Skeletal muscle tissue (tissue), 3 donors: ENCODE measurements at regions not wholly inside any gene's neighbourhood (a gene's known extent, or its start where the extent isn't known, plus 50 kb on each side); places are given as distances from the start of the nearest gene placed in this dataset.

Source experiments
- H3K27ac ChIP-seq: one replicate; pipeline ENCODE4 v1.7.0; 2013; ENCODE audit warnings: mild to moderate bottlenecking, low read depth, low read length, inconsistent platforms
- H3K27me3 ChIP-seq, 3 donors: one replicate each; pipeline ENCODE4 v1.7.0; 2013; ENCODE audit warnings: low read length in 3 of 3; ENCODE audit not compliant: control insufficient read depth in 3 of 3, insufficient read depth in 3 of 3
- H3K36me3 ChIP-seq, 3 donors: one replicate each; pipeline ENCODE4 v1.7.0; 2013; ENCODE audit warnings: low read length in 3 of 3; ENCODE audit not compliant: control insufficient read depth in 3 of 3, insufficient read depth in 3 of 3
- H3K4me1 ChIP-seq, 3 donors: one replicate each; pipeline ENCODE4 v1.7.0; 2013; ENCODE audit warnings: low read length in 3 of 3, mild to moderate bottlenecking in 3 of 3; ENCODE audit not compliant: control insufficient read depth in 3 of 3, insufficient read depth in 3 of 3
- H3K4me3 ChIP-seq, 3 donors: one replicate each; pipeline ENCODE4 v1.7.0; 2013; ENCODE audit warnings: low read length in 3 of 3
- H3K9ac ChIP-seq, 3 donors: one replicate each; pipeline ENCODE4 v1.7.0; 2013; ENCODE audit warnings: low read length in 3 of 3, mild to moderate bottlenecking in 3 of 3, moderate library complexity in 2 of 3, low read depth in 1 of 3
- H3K9me3 ChIP-seq, 3 donors: one replicate each; pipeline ENCODE4 v1.7.0; 2013; ENCODE audit warnings: low read length in 3 of 3; ENCODE audit not compliant: control insufficient read depth in 3 of 3
- donor health status: Osteomylitis.

- no peaks in the 10 kb centered on the region for H3K9me3 ChIP-seq
- no peak overlapping the region for H3K4me3 ChIP-seq
- H3K27me3 ChIP-seq: peaks cover 0 to 4% (median 0%) of the 10 kb centered on the region in 3 donors
- no peak overlapping the region for H3K27ac ChIP-seq
- peaks cover 0 to 4% (median 3%) of the 10 kb centered on the region in 3 donors for H3K4me1 ChIP-seq
- no peaks in the 10 kb centered on the region for H3K36me3 ChIP-seq
- H3K9ac ChIP-seq: no peak overlapping the region
Measured at GRCh38 chr2:176449852-176450251, 180.6 kb downstream of the MTX2 start.

DNA sequence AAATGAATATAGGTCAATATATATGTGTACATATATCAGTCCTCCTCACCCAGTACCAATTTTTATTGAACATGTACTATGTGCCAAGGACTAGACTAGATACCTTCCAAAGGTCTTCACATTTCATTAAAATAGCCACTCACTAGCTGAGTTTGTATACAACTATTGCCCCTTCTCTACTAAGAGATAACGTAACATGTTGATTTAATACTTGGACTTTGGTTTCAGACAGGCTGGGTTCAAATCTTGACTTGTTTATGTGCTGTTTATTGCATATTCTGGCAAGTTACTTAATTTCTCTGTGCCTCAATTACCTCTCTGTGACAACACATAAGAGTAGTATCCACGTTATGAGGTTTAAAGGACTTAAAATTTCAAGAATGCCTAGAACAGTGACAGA lies 184.5 kb downstream of the MTX2 start:
- Histone ChIP-seq H3K27ac (no peak overlapping the region), H3K36me3 (no peaks in the 10 kb centered on the region), H3K9me3 (no peaks in the 10 kb centered on the region), H3K27me3 (peaks cover 0 to 4% (median 0%) of the 10 kb centered on the region in 3 donors), H3K9ac (no peak overlapping the region), H3K4me3 (no peak overlapping the region), H3K4me1 (peaks cover 0 to 9% (median 0%) of the 10 kb centered on the region in 3 donors)

DNA sequence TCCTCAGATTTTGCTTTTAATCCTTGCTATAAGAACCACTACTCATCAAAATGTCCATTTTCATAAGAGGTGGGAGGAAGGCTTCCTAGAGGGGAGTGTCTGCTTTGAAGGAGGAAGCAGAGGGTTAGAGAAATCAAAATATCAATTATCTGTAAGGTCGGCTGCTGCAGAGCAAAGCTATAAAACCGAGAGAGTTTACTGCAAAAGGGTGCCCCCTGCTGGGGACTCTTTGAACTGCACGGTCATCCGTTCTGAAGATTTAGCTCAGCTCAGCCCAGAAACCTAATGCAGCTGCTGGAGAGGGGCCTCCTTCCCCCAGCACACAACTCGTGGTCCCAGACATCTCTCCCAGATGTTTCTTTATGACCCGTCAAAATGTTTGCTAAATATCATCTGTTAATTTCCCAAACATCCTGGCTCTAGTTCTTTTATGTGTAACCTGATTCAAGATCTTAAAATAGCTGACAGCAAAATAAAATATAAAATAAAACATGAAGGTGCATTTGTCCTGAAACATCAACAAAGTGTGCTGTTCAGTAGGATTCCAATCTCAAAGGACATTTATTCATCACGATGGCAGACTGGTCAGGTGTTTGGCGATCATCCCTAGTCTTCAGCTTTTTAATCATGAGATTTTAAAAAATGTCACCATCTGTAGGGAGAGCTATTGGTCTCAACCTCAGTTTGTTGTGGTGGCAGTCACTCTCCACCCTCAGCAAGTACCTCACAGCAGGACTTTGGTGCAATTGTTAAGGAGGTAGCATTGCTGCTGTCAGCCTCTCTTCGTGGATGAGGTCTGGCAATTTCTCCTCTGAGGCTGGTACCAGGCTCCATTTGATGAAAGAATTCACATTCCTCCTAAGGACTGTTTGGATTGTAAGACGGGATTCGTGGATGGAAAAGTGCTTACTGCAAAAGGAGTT lies 185.9 kb downstream of the MTX2 start:
- Histone ChIP-seq H3K9me3 (no peaks in the 10 kb centered on the region), H3K27me3 (peaks cover 0 to 4% (median 0%) of the 10 kb centered on the region in 3 donors), H3K4me3 (no peak overlapping the region), H3K27ac (peak overlapping the region; percentile 7), H3K9ac (no peak overlapping the region), H3K4me1 (peaks cover 0 to 9% (median 0%) of the 10 kb centered on the region in 3 donors), H3K36me3 (no peaks in the 10 kb centered on the region)

DNA sequence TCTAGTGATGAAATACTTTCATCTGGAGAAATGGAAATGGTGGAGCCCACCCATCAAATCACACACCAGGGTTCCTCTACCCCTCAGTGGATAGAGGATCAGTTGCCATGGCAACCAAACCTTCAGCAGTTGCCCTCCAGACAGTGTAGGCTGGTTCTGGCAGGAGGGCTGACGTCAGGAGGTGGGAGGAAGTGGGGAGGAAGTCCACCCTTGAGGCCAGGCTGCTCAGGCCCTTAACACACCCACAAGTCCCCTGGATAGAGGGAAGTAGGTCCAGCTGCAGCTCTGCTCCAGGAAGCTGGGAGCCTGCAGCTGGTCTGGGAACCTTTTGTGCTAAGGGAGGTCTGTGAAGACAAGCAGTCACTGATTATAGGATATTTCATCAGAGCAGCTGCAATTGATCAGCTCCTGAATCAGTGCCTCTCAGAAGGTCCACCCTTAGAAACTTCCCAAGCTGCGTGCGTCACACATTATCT lies 186.6 kb downstream of the MTX2 start:
- Histone ChIP-seq H3K27ac (peak overlapping the region; percentile 7), H3K4me1 (peaks cover 0 to 9% (median 0%) of the 10 kb centered on the region in 3 donors), H3K27me3 (peaks cover 0 to 4% (median 0%) of the 10 kb centered on the region in 3 donors), H3K36me3 (no peaks in the 10 kb centered on the region), H3K4me3 (no peak overlapping the region), H3K9me3 (no peaks in the 10 kb centered on the region), H3K9ac (no peak overlapping the region)

DNA sequence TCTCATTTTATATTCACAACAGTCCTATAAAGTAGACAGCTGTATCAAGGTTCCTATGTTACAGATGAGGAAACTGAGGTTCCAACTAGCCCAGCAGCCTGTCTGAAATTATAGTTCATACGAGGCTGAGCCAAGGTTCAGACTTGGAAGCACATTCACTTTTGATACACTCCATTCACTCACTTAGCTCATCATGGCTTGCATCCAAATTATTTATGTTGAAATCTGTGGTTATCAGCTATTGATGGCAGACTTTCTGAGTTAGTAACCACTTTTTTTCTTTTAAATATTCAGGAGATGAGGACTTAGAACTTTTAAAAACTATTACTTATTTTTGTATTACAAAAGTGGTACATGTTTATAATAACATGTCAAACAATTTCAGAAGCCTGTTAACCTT lies 188.2 kb downstream of the MTX2 start:
- H3K27ac ChIP-seq: no peak overlapping the region
- H3K4me1 ChIP-seq: peaks cover 0 to 9% (median 3%) of the 10 kb centered on the region in 3 donors
- no peak overlapping the region for H3K9ac ChIP-seq
- no peaks in the 10 kb centered on the region for H3K9me3 ChIP-seq
- H3K4me3 ChIP-seq: no peak overlapping the region
- peaks cover 0 to 4% (median 3%) of the 10 kb centered on the region in 3 donors for H3K27me3 ChIP-seq
- no peaks in the 10 kb centered on the region for H3K36me3 ChIP-seq

- H3K27me3 ChIP-seq: peaks cover 0 to 3% (median 2%) of the 10 kb centered on the region in 3 donors
- H3K4me1 ChIP-seq: peaks cover 0 to 3% (median 0%) of the 10 kb centered on the region in 3 donors
- no peak overlapping the region for H3K27ac ChIP-seq
Measured at GRCh38 chr2:176461098-176461808, 192.0 kb downstream of the MTX2 start.

GRCh38 chr2:176461809-176462670 lies 192.8 kb downstream of the MTX2 start:
- peaks cover 0 to 3% (median 0%) of the 10 kb centered on the region in 3 donors for H3K4me1 ChIP-seq
- no peak overlapping the region for H3K27ac ChIP-seq
- H3K4me3 ChIP-seq: no peak overlapping the region
- H3K9me3 ChIP-seq: no peaks in the 10 kb centered on the region
- no peak overlapping the region for H3K9ac ChIP-seq
- H3K36me3 ChIP-seq: no peaks in the 10 kb centered on the region
- H3K27me3 ChIP-seq: peaks cover 0 to 5% (median 3%) of the 10 kb centered on the region in 3 donors

More at GRCh38 chr2:176461098-176461808, 192.0 kb downstream of the MTX2 start:
- Histone ChIP-seq H3K4me3 (no peak overlapping the region), H3K9ac (no peak overlapping the region), H3K9me3 (no peaks in the 10 kb centered on the region), H3K36me3 (no peaks in the 10 kb centered on the region)

DNA sequence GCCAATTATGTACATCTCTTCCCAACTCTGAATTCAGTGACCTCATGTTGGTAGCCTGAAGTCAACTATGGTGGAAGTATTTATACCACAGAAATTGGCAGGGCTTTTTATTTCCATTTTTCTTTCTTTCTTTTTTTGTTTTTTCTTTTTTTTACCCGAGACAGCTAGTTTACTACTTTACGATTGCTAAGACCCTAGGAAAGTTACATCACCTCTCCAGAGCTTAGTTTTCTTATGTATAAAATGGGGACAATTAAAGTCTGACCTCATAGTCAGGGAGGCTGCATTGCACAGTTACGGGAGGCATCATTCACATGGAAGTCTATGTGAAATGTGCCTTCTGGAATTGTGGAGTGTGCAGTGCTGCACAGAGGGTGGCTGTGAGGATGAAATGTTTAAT lies 194.3 kb downstream of the MTX2 start:
- Histone ChIP-seq H3K9ac (no peak overlapping the region), H3K27me3 (peaks cover 0 to 5% (median 3%) of the 10 kb centered on the region in 3 donors), H3K4me3 (no peak overlapping the region)

DNA sequence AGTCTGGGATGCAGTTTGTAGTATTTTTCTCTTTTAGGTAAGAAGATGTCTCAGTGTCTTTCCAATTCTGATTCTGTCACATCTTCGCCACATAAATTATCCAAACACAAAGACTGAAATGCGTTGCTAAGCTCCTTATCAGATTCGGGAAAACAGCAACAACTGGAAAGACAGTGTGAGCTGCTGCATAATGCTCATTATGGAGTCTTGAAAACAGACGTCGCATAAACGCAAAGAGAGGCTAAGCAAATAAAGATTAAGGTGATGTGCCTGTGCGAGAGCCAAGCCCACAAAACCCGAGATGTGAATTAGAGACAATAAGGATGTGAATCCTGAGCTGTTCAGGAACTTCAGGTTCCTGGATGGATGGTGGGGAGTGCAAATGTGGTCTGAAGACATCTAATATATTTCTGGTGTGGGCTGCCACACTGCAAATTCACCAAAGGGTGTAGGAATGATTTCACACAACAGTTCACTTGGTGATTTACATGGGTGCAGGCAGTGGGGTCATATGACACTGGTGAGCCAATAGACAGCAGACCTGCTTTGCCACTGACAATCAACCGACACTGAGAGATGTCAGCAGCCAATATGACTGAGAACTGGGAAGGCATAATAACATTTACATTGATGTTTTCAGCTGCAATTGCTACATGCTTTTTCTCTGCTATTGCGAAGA lies 195.8 kb downstream of the MTX2 start:
- peaks cover 0 to 3% (median 0%) of the 10 kb centered on the region in 3 donors for H3K4me1 ChIP-seq
- H3K9me3 ChIP-seq: no peaks in the 10 kb centered on the region
- H3K27me3 ChIP-seq: peaks cover 0 to 5% (median 3%) of the 10 kb centered on the region in 3 donors
- no peaks in the 10 kb centered on the region for H3K36me3 ChIP-seq
- no peak overlapping the region for H3K4me3 ChIP-seq
- no peak overlapping the region for H3K9ac ChIP-seq
- no peak overlapping the region for H3K27ac ChIP-seq

More for the DNA sequence above, 194.3 kb downstream of the MTX2 start:
- peaks cover 0 to 3% (median 0%) of the 10 kb centered on the region in 3 donors for H3K4me1 ChIP-seq
- no peaks in the 10 kb centered on the region for H3K9me3 ChIP-seq
- H3K27ac ChIP-seq: no peak overlapping the region
- H3K36me3 ChIP-seq: no peaks in the 10 kb centered on the region
